GM23338 (cell line): ENCODE measurements at regions not wholly inside any gene's neighbourhood (a gene's known extent, or its start where the extent isn't known, plus 50 kb on each side); places are given as distances from the start of the nearest gene placed in this dataset.

ENCODE experiments used
- ATAC-seq: fragments of 200-7000 bp; cut with Tn5 transposase; 3 replicates; pipeline ENCODE4 v1.9.1; 2020
- DNase-seq: peaks from one replicate; pipeline ENCODE4 v3.0.0-alpha.2; 2015; ENCODE audit warnings: low spot score
- H2AFZ ChIP-seq: fragments of 200-600 bp; sonication (generic); 2 replicates; pipeline ENCODE4 v1.8.0; 2016; ENCODE audit warnings: antibody characterized with exemption, mild to moderate bottlenecking, moderate library complexity
- H3F3A ChIP-seq: fragments of 200-600 bp; sonication (generic); replicated peaks from 2 replicates; pipeline ENCODE4 v1.8.0; 2017; ENCODE audit warnings: antibody characterized with exemption, mixed run types, low read depth
- H3K27ac ChIP-seq: fragments of 200-600 bp; sonication (generic); 2 replicates; pipeline ENCODE4 v1.6.1; 2016; ENCODE audit warnings: low read depth
- H3K27me3 ChIP-seq: fragments of 200-600 bp; sonication (generic); 2 replicates; pipeline ENCODE4 v1.8.0; 2016; ENCODE audit warnings: mild to moderate bottlenecking, mixed run types, moderate library complexity; ENCODE audit not compliant: insufficient read depth
- H3K36me3 ChIP-seq: fragments of 200-600 bp; sonication (generic); 2 replicates; pipeline ENCODE4 v1.8.0; 2016; ENCODE audit warnings: mild to moderate bottlenecking; ENCODE audit not compliant: insufficient read depth
- H3K4me1 ChIP-seq: fragments of 200-600 bp; sonication (generic); 2 replicates; pipeline ENCODE4 v1.8.0; 2016; ENCODE audit warnings: mild to moderate bottlenecking, moderate library complexity; ENCODE audit not compliant: insufficient read depth
- H3K4me2 ChIP-seq: fragments of 200-600 bp; sonication (generic); 2 replicates; pipeline ENCODE4 v1.7.1; 2017; ENCODE audit warnings: mixed run types
- H3K4me3 ChIP-seq: fragments of 200-600 bp; sonication (generic); 2 replicates; pipeline ENCODE4 v1.6.1; 2016; ENCODE audit warnings: mixed run types
- H3K79me2 ChIP-seq: fragments of 200-600 bp; sonication (generic); replicated peaks from 2 replicates; pipeline ENCODE4 v1.8.0; 2017; ENCODE audit warnings: mild to moderate bottlenecking; ENCODE audit not compliant: insufficient read depth
- H3K9me2 ChIP-seq: fragments of 200-600 bp; sonication (generic); 2 replicates; pipeline ENCODE4 v1.8.0; 2017; ENCODE audit not compliant: insufficient read depth
- H4K20me1 ChIP-seq: fragments of 200-600 bp; sonication (generic); replicated peaks from 2 replicates; pipeline ENCODE4 v1.8.0; 2017; ENCODE audit warnings: mild to moderate bottlenecking; ENCODE audit not compliant: insufficient read depth
- H3K27ac Mint-ChIP-seq: 2 replicates; pipeline ENCODE4 v1.8.0; 2020; ENCODE audit warnings: inconsistent platforms, mild to moderate bottlenecking, moderate library complexity, mixed read lengths
- H3K27me3 Mint-ChIP-seq: 3 replicates; pipeline ENCODE4 v1.8.0; 2022; ENCODE audit warnings: low read depth, mild to moderate bottlenecking, moderate library complexity, mixed read lengths, inconsistent platforms; ENCODE audit not compliant: insufficient read depth, poor library complexity
- H3K36me3 Mint-ChIP-seq: 3 replicates; pipeline ENCODE4 v1.8.0; 2021; ENCODE audit warnings: low read depth, mild to moderate bottlenecking, inconsistent platforms, moderate library complexity, mixed read lengths
- H3K4me1 Mint-ChIP-seq: 3 replicates; pipeline ENCODE4 v1.8.0; 2020; ENCODE audit warnings: mild to moderate bottlenecking, inconsistent platforms, mixed read lengths
- H3K4me3 Mint-ChIP-seq: 3 replicates; pipeline ENCODE4 v1.8.0; 2021; ENCODE audit warnings: moderate library complexity, mild to moderate bottlenecking, inconsistent platforms, mixed read lengths
- H3K9me3 Mint-ChIP-seq: 3 replicates; pipeline ENCODE4 v1.8.0; 2020; ENCODE audit warnings: moderate library complexity, mild to moderate bottlenecking, inconsistent platforms, mixed read lengths
- CREB1 ChIP-seq: fragments of 250-450 bp; sonication (Bioruptor Pico); IDR thresholded peaks from 2 replicates; pipeline ENCODE4 v1.5.0; 2020; ENCODE audit warnings: low read depth, mild to moderate bottlenecking, moderate library complexity
- CTCF ChIP-seq, 2 experiments: fragments of 200-600 bp in 1 of 2; sonication (generic) in 1 of 2; conservative IDR thresholded peaks; 2 replicates each; pipeline versions ENCODE4 v1.5.1 to v1.6.1; 2016 to 2017; ENCODE audit warnings: antibody characterized with exemption in 2 of 2, low read depth in 2 of 2, mild to moderate bottlenecking in 2 of 2, moderate library complexity in 1 of 2
- ETS1 ChIP-seq: IDR thresholded peaks from 2 replicates; pipeline ENCODE4 v1.6.1; 2016; ENCODE audit warnings: antibody characterized with exemption
- EZH2 ChIP-seq: fragments of 200-600 bp; sonication (generic); IDR thresholded peaks from one replicate; pipeline ENCODE4 v1.8.0; 2017; ENCODE audit warnings: antibody characterized with exemption, mild to moderate bottlenecking, low read depth; ENCODE audit not compliant: unreplicated experiment
- EZH2phosphoT487 ChIP-seq: fragments of 200-600 bp; sonication (generic); IDR thresholded peaks from one replicate; pipeline ENCODE4 v1.8.1; 2018; ENCODE audit warnings: antibody characterized with exemption; ENCODE audit not compliant: unreplicated experiment
- JUNB ChIP-seq: IDR thresholded peaks from one replicate; pipeline ENCODE4 v1.6.1; 2016; ENCODE audit warnings: antibody characterized with exemption; ENCODE audit not compliant: unreplicated experiment
- NANOG ChIP-seq: IDR thresholded peaks from 2 replicates; pipeline ENCODE4 v1.6.1; 2016; ENCODE audit warnings: antibody characterized with exemption, borderline replicate concordance
- STAT1 ChIP-seq: IDR thresholded peaks from one replicate; pipeline ENCODE4 v1.6.1; 2016; ENCODE audit warnings: antibody characterized with exemption; ENCODE audit not compliant: unreplicated experiment
- ZNF114 ChIP-seq: fragments of 250-450 bp; sonication (Bioruptor Pico); IDR thresholded peaks from 2 replicates; pipeline ENCODE4 v1.5.0; 2020; ENCODE audit warnings: mild to moderate bottlenecking, moderate library complexity
- ZNF462 ChIP-seq: fragments of 250-450 bp; sonication (Bioruptor Pico); IDR thresholded peaks from 2 replicates; pipeline ENCODE4 v1.5.0; 2020; ENCODE audit warnings: mild to moderate bottlenecking, moderate library complexity

GRCh38 chrX:146456058-146456457 lies 353.5 kb upstream of the CXorf51B start:
- Histone ChIP-seq H2AFZ (no peak overlapping the region), H3F3A (no peaks in the 10 kb centered on the region), H3K36me3 (no peaks in the 10 kb centered on the region), H3K4me1 (no peaks in the 10 kb centered on the region), H3K4me2 (no peak overlapping the region), H3K9me2 (no peaks in the 10 kb centered on the region), H3K4me3 (no peak overlapping the region), H3K27me3 (no peaks in the 10 kb centered on the region), H4K20me1 (no peaks in the 10 kb centered on the region), H3K27ac (no peak overlapping the region), H3K79me2 (no peaks in the 10 kb centered on the region)
- no peaks in the 10 kb centered on the region for H3K27me3 Mint-ChIP-seq
- H3K4me3 Mint-ChIP-seq: no peak overlapping the region
- H3K36me3 Mint-ChIP-seq: 0 out of 3 replicates have a peak, but pooled peaks cover 2% of the 10 kb centered on the region
- H3K27ac Mint-ChIP-seq: no peak overlapping the region
- no peaks in the 10 kb centered on the region for H3K4me1 Mint-ChIP-seq
- H3K9me3 Mint-ChIP-seq: peaks cover 53% of the 10 kb centered on the region
- DNase-seq: peak; percentile 3
- TF ChIP-seq CTCF (conservative IDR thresholded peaks at IDR 0.05; ENCODE audit: low read depth in 2 of 2): peak in 1 of 2 experiments; percentile 36; a peak in 2 of 4 replicates
- no peak for TF ChIP-seq CREB1 (CRISPR knock-in tag)
- ATAC-seq: no peak

GRCh38 chrX:146477341-146477740 lies 332.2 kb upstream of the CXorf51B start:
- H3K4me1 Mint-ChIP-seq: no peaks in the 10 kb centered on the region
- peaks cover 9% of the 10 kb centered on the region; the same call in 2 of the 3 replicates for H3K36me3 Mint-ChIP-seq
- H3K9me3 Mint-ChIP-seq: peaks cover 53% of the 10 kb centered on the region
- no peak overlapping the region for H3K4me3 Mint-ChIP-seq
- H3K36me3 ChIP-seq: no peaks in the 10 kb centered on the region
- H4K20me1 ChIP-seq: no peaks in the 10 kb centered on the region
- H3K4me1 ChIP-seq: no peaks in the 10 kb centered on the region
- peaks cover 2% of the 10 kb centered on the region for H3K27me3 Mint-ChIP-seq
- H3K27me3 ChIP-seq: no peaks in the 10 kb centered on the region
- H2AFZ ChIP-seq: no peak overlapping the region
- H3K79me2 ChIP-seq: no peaks in the 10 kb centered on the region
- ATAC-seq (no peak), DNase-seq (no peak)
- H3K27ac ChIP-seq: no peak overlapping the region
- no peak overlapping the region for H3K4me3 ChIP-seq
- H3K4me2 ChIP-seq: no peak overlapping the region
- H3F3A ChIP-seq: no peaks in the 10 kb centered on the region
- H3K27ac Mint-ChIP-seq: no peak overlapping the region
- no peaks in the 10 kb centered on the region for H3K9me2 ChIP-seq
- TF ChIP-seq JUNB: no peak
- no peak for TF ChIP-seq ZNF462 (CRISPR knock-in tag)
- TF ChIP-seq EZH2phosphoT487: no peak
- no peak for TF ChIP-seq STAT1
- no peak for TF ChIP-seq ETS1
- no peak for TF ChIP-seq ZNF114 (CRISPR knock-in tag)
- no peak for TF ChIP-seq CREB1 (CRISPR knock-in tag)
- TF ChIP-seq NANOG: no peak
- TF ChIP-seq EZH2: no peak
